DND-41 (cell line): ENCODE measurements at regions not wholly inside any gene's neighbourhood (a gene's known extent, or its start where the extent isn't known, plus 50 kb on each side); places are given as distances from the start of the nearest gene placed in this dataset.

ENCODE experiments used
- EZH2 ChIP-seq: IDR thresholded peaks from 3 replicates; pipeline ENCODE4 v1.6.1; 2012; ENCODE audit warnings: borderline replicate concordance, low read depth, mild to moderate bottlenecking, moderate library complexity, low read length, inconsistent platforms; ENCODE audit not compliant: severe bottlenecking
- TF ChIP-seq, protein P1 (sequence below): IDR thresholded peaks from 2 replicates; pipeline ENCODE4 v1.5.1; 2012; ENCODE audit warnings: borderline replicate concordance, low read length, moderate library complexity, mild to moderate bottlenecking; ENCODE audit not compliant: poor library complexity, severe bottlenecking; ENCODE audit errors: extremely low read depth

DNA sequence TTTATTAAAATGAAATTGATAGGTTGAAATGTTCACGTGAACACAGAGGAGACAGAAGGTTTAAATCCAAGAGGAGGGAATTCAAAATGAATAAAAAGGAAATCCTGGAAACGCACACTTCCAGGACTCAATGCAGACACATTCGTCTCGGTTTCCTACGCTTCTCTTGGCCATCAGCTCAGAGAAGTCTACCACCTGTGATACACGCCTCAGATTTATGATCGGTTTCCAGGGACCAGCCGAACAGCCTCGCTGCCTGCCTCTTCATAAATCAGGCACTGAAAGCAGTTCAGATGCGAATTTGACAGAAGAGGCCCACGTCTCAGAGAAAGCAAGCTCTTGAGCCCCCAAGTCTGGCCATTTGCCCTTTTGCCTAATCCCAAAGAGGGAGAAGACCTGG lies 125.5 kb upstream of the IRX3 start:
- TF ChIP-seq, protein P1, sequence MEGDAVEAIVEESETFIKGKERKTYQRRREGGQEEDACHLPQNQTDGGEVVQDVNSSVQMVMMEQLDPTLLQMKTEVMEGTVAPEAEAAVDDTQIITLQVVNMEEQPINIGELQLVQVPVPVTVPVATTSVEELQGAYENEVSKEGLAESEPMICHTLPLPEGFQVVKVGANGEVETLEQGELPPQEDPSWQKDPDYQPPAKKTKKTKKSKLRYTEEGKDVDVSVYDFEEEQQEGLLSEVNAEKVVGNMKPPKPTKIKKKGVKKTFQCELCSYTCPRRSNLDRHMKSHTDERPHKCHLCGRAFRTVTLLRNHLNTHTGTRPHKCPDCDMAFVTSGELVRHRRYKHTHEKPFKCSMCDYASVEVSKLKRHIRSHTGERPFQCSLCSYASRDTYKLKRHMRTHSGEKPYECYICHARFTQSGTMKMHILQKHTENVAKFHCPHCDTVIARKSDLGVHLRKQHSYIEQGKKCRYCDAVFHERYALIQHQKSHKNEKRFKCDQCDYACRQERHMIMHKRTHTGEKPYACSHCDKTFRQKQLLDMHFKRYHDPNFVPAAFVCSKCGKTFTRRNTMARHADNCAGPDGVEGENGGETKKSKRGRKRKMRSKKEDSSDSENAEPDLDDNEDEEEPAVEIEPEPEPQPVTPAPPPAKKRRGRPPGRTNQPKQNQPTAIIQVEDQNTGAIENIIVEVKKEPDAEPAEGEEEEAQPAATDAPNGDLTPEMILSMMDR, result no peak
- TF ChIP-seq EZH2, result no peak
